Vagina (tissue), 2 donors: ENCODE measurements at regions not wholly inside any gene's neighbourhood (a gene's known extent, or its start where the extent isn't known, plus 50 kb on each side); places are given as distances from the start of the nearest gene placed in this dataset.

Experiments
- CTCF ChIP-seq, 3 experiments: fragments of 450-650 bp in 2 of 3; fragments of 200-600 bp in 1 of 3; sonication (generic) in 1 of 3; IDR thresholded peaks; one replicate each; pipeline ENCODE4 v1.5.1; 2017 to 2019; ENCODE audit warnings: antibody characterized with exemption in 3 of 3, mild to moderate bottlenecking in 2 of 3, moderate library complexity in 2 of 3
- POLR2AphosphoS5 ChIP-seq, 2 donors: sonication (generic); formaldehyde crosslinking; IDR thresholded peaks; one replicate each; pipeline ENCODE4 v1.9.0; 2017; ENCODE audit warnings: antibody characterized with exemption in 2 of 2, mild to moderate bottlenecking in 2 of 2, low read depth in 1 of 2; ENCODE audit not compliant: insufficient read depth in 1 of 2

DNA sequence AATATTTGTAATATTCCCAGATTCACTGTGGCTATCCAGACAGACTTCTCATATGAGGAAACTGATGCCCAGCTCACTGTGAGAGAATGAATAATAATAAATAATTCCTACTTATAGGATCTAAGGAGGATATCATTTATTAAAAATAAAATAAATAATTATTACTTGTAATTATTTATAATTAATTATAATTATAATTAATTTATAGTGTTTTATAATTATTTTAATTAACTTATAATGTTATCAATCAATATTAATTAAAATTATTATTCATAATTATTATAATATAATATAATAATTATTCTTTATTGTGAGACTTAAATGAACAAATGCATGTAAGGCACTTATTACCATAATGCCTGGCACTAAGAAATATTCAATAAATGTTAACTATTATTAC lies 192.8 kb downstream of the GALC start:
- TF ChIP-seq CTCF (IDR thresholded peaks at IDR 0.05) (no peak), POLR2AphosphoS5 (IDR thresholded peaks at IDR 0.05; ENCODE audit: insufficient read depth in 1 of 2, low read depth in 1 of 2) (no peak)
